Erythroblast (primary cell): ENCODE measurements at regions not wholly inside any gene's neighbourhood (a gene's known extent, or its start where the extent isn't known, plus 50 kb on each side); places are given as distances from the start of the nearest gene placed in this dataset.

Experiments
- DNase-seq, 2 experiments: peaks; one replicate each; lab custom pipeline; 2025; lab: John Stamatoyannopoulos, UW
- GATA1 ChIP-seq: IDR thresholded peaks from 2 replicates; pipeline ENCODE4 v1.6.1; 2011; ENCODE audit warnings: low read depth, mild to moderate bottlenecking, control low read depth, low read length, moderate library complexity
- POLR2A ChIP-seq: IDR thresholded peaks from 2 replicates; pipeline ENCODE4 v1.6.1; 2011; ENCODE audit warnings: mild to moderate bottlenecking, low read length

- TF ChIP-seq POLR2A (no peak), GATA1 (no peak)
- no peak for DNase-seq
Measured at GRCh38 chr2:65554765-65555591, 122.6 kb upstream of the SPRED2 start.

GRCh38 chr2:65553504-65554074, 121.2 kb upstream of the SPRED2 start:
- no peak for DNase-seq
- TF ChIP-seq POLR2A (no peak), GATA1 (no peak)

- TF ChIP-seq GATA1 (no peak), POLR2A (no peak)
- DNase-seq: no peak
Measured at GRCh38 chr2:65551528-65551927, 119.1 kb upstream of the SPRED2 start.

GRCh38 chr2:65550246-65550645, 117.8 kb upstream of the SPRED2 start:
- DNase-seq: no peak
- TF ChIP-seq POLR2A (no peak), GATA1 (no peak)

- TF ChIP-seq POLR2A (no peak), GATA1 (no peak)
- DNase-seq: no peak
Measured at GRCh38 chr2:65549631-65550030, 117.2 kb upstream of the SPRED2 start.

GRCh38 chr2:65549257-65549627, 116.8 kb upstream of the SPRED2 start:
- TF ChIP-seq POLR2A (no peak), GATA1 (no peak)
- DNase-seq: no peak

- no peak for DNase-seq
- TF ChIP-seq GATA1 (no peak), POLR2A (no peak)
Measured at GRCh38 chr2:65548576-65549256, 116.3 kb upstream of the SPRED2 start.

- no peak for DNase-seq
- TF ChIP-seq GATA1 (no peak), POLR2A (no peak)
Measured at GRCh38 chr2:65548064-65548463, 115.7 kb upstream of the SPRED2 start.

GRCh38 chr2:65545837-65546805, 113.7 kb upstream of the SPRED2 start:
- TF ChIP-seq POLR2A (no peak), GATA1 (no peak)

GRCh38 chr2:65541773-65542172, 109.4 kb upstream of the SPRED2 start:
- DNase-seq: no peak
- TF ChIP-seq POLR2A (no peak), GATA1 (no peak)

More at GRCh38 chr2:65545837-65546805, 113.7 kb upstream of the SPRED2 start:
- no peak for DNase-seq

- no peak for TF ChIP-seq POLR2A
- TF ChIP-seq GATA1: no peak
- no peak for DNase-seq
Measured at GRCh38 chr2:65539633-65540032, 107.2 kb upstream of the SPRED2 start.

- TF ChIP-seq GATA1 (no peak), POLR2A (no peak)
- peak in 1 of 2 experiments; percentile 7 for DNase-seq
Measured at GRCh38 chr2:65537651-65538385, 105.4 kb upstream of the SPRED2 start.
